Colonic mucosa (tissue), 4 donors: ENCODE measurements at regions not wholly inside any gene's neighbourhood (a gene's known extent, or its start where the extent isn't known, plus 50 kb on each side); places are given as distances from the start of the nearest gene placed in this dataset.

Experiments
- DNase-seq: peaks from one replicate; pipeline ENCODE4 v3.0.0-alpha.2; 2020
- H3K27ac ChIP-seq: fragments of 200-600 bp; one replicate; pipeline ENCODE4 v1.8.0; 2021
- H3K27me3 ChIP-seq: fragments of 200-600 bp; one replicate; pipeline ENCODE4 v1.8.0; 2021
- H3K36me3 ChIP-seq: fragments of 200-600 bp; one replicate; pipeline ENCODE4 v1.8.0; 2021
- H3K4me1 ChIP-seq: fragments of 200-600 bp; one replicate; pipeline ENCODE4 v1.8.0; 2021; ENCODE audit warnings: mild to moderate bottlenecking
- H3K4me3 ChIP-seq: fragments of 200-600 bp; one replicate; pipeline ENCODE4 v1.8.0; 2021
- H3K9ac ChIP-seq, 2 donors: one replicate each; pipeline ENCODE4 v1.7.0; 2013; ENCODE audit warnings: control low read depth in 2 of 2, low read depth in 2 of 2, low read length in 2 of 2
- H3K9me3 ChIP-seq: fragments of 200-600 bp; one replicate; pipeline ENCODE4 v1.8.0; 2021
- CTCF ChIP-seq: fragments of 200-600 bp; IDR thresholded peaks from one replicate; pipeline ENCODE4 v1.8.0; 2022; ENCODE audit warnings: antibody characterized with exemption, mild to moderate bottlenecking
- intact Hi-C: fragments of 100-400 bp; cut with DNase I; formaldehyde crosslinking; loops from one replicate; pipeline ENCODE4 v1.14.1; 2022
- donor health status: healthy.
- donor health status: DM: no; HTN: no; CAD: no.
- donor health status: DM: no; HTN: no; CAD: no.

GRCh38 chr1:212205843-212206242, 79.4 kb upstream of the PPP2R5A start:
- H3K9me3 ChIP-seq = no peaks in the 10 kb centered on the region
- TF ChIP-seq CTCF = no peak
- H3K27ac ChIP-seq = no peak overlapping the region
- no peaks in the 10 kb centered on the region for H3K36me3 ChIP-seq
- no peaks in the 10 kb centered on the region for H3K27me3 ChIP-seq
- intact Hi-C loops = no loop called here
- no peak for DNase-seq
- no peaks in the 10 kb centered on the region for H3K4me1 ChIP-seq
- no peak overlapping the region for H3K4me3 ChIP-seq
- no peak overlapping the region for H3K9ac ChIP-seq

- no peak overlapping the region for H3K9ac ChIP-seq
- intact Hi-C loops = no loop called here
- no peak for TF ChIP-seq CTCF
These were observed 78.1 kb upstream of the PPP2R5A start for GRCh38 chr1:212207118-212207517.

GRCh38 chr1:212207822-212208520, 77.2 kb upstream of the PPP2R5A start:
- no peaks in the 10 kb centered on the region for H3K4me1 ChIP-seq
- H3K4me3 ChIP-seq = no peak overlapping the region
- no peaks in the 10 kb centered on the region for H3K27me3 ChIP-seq
- DNase-seq = no peak
- H3K9ac ChIP-seq = no peak overlapping the region
- no peak for TF ChIP-seq CTCF
- no peak overlapping the region for H3K27ac ChIP-seq
- H3K9me3 ChIP-seq = no peaks in the 10 kb centered on the region
- no peaks in the 10 kb centered on the region for H3K36me3 ChIP-seq
- intact Hi-C loops = no loop called here

More at GRCh38 chr1:212207118-212207517, 78.1 kb upstream of the PPP2R5A start:
- Histone ChIP-seq H3K4me3 (no peak overlapping the region), H3K27me3 (no peaks in the 10 kb centered on the region), H3K36me3 (no peaks in the 10 kb centered on the region), H3K9me3 (no peaks in the 10 kb centered on the region), H3K27ac (no peak overlapping the region), H3K4me1 (no peaks in the 10 kb centered on the region)
- DNase-seq = no peak

GRCh38 chr1:212208978-212209644, 76.1 kb upstream of the PPP2R5A start:
- TF ChIP-seq CTCF = no peak

GRCh38 chr1:212211371-212211770, 73.8 kb upstream of the PPP2R5A start:
- intact Hi-C loops = no loop called here
- DNase-seq = no peak
- Histone ChIP-seq H3K9me3 (no peaks in the 10 kb centered on the region), H3K4me1 (peaks cover 6% of the 10 kb centered on the region), H3K36me3 (no peaks in the 10 kb centered on the region), H3K27me3 (no peaks in the 10 kb centered on the region), H3K9ac (no peak overlapping the region), H3K4me3 (no peak overlapping the region), H3K27ac (no peak overlapping the region)
- no peak for TF ChIP-seq CTCF

More at GRCh38 chr1:212208978-212209644, 76.1 kb upstream of the PPP2R5A start:
- H3K9me3 ChIP-seq = no peaks in the 10 kb centered on the region
- no peak overlapping the region for H3K9ac ChIP-seq
- no peak overlapping the region for H3K27ac ChIP-seq
- H3K4me1 ChIP-seq = peaks cover 3% of the 10 kb centered on the region
- H3K36me3 ChIP-seq = no peaks in the 10 kb centered on the region
- intact Hi-C loops = no loop called here
- no peak for DNase-seq
- no peaks in the 10 kb centered on the region for H3K27me3 ChIP-seq
- H3K4me3 ChIP-seq = no peak overlapping the region
